HG03565 (cell line): ENCODE measurements at regions not wholly inside any gene's neighbourhood (a gene's known extent, or its start where the extent isn't known, plus 50 kb on each side); places are given as distances from the start of the nearest gene placed in this dataset.

Source experiments
- ATAC-seq: cut with Tn5 transposase; IDR thresholded peaks from one replicate; pipeline ENCODE4 v1.9.1; 2021; ENCODE audit warnings: mild to moderate bottlenecking, moderate library complexity; ENCODE audit not compliant: unreplicated experiment

- ATAC-seq = no peak
Measured at GRCh38 chr13:44171156-44171555, 202.5 kb upstream of the SERP2 start.

- ATAC-seq = no peak
Measured at GRCh38 chr13:44171861-44172260, 201.8 kb upstream of the SERP2 start.

- ATAC-seq = no peak
Measured at GRCh38 chr13:44172281-44172810, 201.3 kb upstream of the SERP2 start.

GRCh38 chr13:44174769-44175425, 198.7 kb upstream of the SERP2 start:
- no peak for ATAC-seq

GRCh38 chr13:44176173-44176572, 197.5 kb upstream of the SERP2 start:
- ATAC-seq = no peak

- no peak for ATAC-seq
Measured at GRCh38 chr13:44180876-44181536, 192.6 kb upstream of the SERP2 start.

GRCh38 chr13:44181931-44182330, 191.7 kb upstream of the SERP2 start:
- ATAC-seq = no peak

GRCh38 chr13:44184740-44185139, 188.9 kb upstream of the SERP2 start:
- no peak for ATAC-seq

GRCh38 chr13:44188257-44188656, 185.4 kb upstream of the SERP2 start:
- ATAC-seq = no peak

GRCh38 chr13:44189085-44189484, 184.5 kb upstream of the SERP2 start:
- no peak for ATAC-seq

GRCh38 chr13:44191103-44191502, 182.5 kb upstream of the SERP2 start:
- no peak for ATAC-seq

- ATAC-seq = no peak
Measured at GRCh38 chr13:44191504-44192171, 182.0 kb upstream of the SERP2 start.

GRCh38 chr13:44193731-44194130, 179.9 kb upstream of the SERP2 start:
- no peak for ATAC-seq

GRCh38 chr13:44195245-44195644, 178.4 kb upstream of the SERP2 start:
- ATAC-seq = no peak

GRCh38 chr13:44196196-44196751, 177.3 kb upstream of the SERP2 start:
- ATAC-seq = no peak

GRCh38 chr13:44197791-44198770, 175.5 kb upstream of the SERP2 start:
- ATAC-seq = peak; percentile 85

- no peak for ATAC-seq
Measured at GRCh38 chr13:44198826-44199225, 174.8 kb upstream of the SERP2 start.

GRCh38 chr13:44199627-44200207, 173.9 kb upstream of the SERP2 start:
- ATAC-seq = no peak

GRCh38 chr13:44206434-44206833, 167.2 kb upstream of the SERP2 start:
- ATAC-seq = no peak

GRCh38 chr13:44207476-44207875, 166.1 kb upstream of the SERP2 start:
- ATAC-seq = no peak
